Nephron (organoid): ENCODE measurements at regions not wholly inside any gene's neighbourhood (a gene's known extent, or its start where the extent isn't known, plus 50 kb on each side); places are given as distances from the start of the nearest gene placed in this dataset.

Experiments used
- H3K27ac Mint-ChIP-seq, 3 experiments: 2 replicates each; pipeline ENCODE4 v1.8.0; 2020; ENCODE audit warnings: mixed read lengths in 3 of 3, mild to moderate bottlenecking in 2 of 3, moderate library complexity in 1 of 3
- H3K27me3 Mint-ChIP-seq: 2 replicates; pipeline ENCODE4 v1.8.0; 2021; ENCODE audit warnings: low read depth, mild to moderate bottlenecking, moderate library complexity, mixed read lengths
- H3K36me3 Mint-ChIP-seq: 2 replicates; pipeline ENCODE4 v1.8.0; 2020; ENCODE audit warnings: low read depth, mixed read lengths
- H3K4me1 Mint-ChIP-seq: 2 replicates; pipeline ENCODE4 v1.8.0; 2020; ENCODE audit warnings: mixed read lengths
- H3K4me3 Mint-ChIP-seq, 3 experiments: 2 replicates each; pipeline ENCODE4 v1.8.0; 2020; ENCODE audit warnings: mild to moderate bottlenecking in 3 of 3, mixed read lengths in 3 of 3, moderate library complexity in 2 of 3
- H3K9me3 Mint-ChIP-seq: 2 replicates; pipeline ENCODE4 v1.8.0; 2020; ENCODE audit warnings: mixed read lengths
- CTCF ChIP-seq, 3 experiments: fragments of 200-600 bp; sonication (generic); IDR thresholded peaks; one replicate each; pipeline ENCODE4 v1.5.0; 2021; ENCODE audit warnings: antibody characterized with exemption in 3 of 3; ENCODE audit not compliant: unreplicated experiment in 3 of 3

DNA sequence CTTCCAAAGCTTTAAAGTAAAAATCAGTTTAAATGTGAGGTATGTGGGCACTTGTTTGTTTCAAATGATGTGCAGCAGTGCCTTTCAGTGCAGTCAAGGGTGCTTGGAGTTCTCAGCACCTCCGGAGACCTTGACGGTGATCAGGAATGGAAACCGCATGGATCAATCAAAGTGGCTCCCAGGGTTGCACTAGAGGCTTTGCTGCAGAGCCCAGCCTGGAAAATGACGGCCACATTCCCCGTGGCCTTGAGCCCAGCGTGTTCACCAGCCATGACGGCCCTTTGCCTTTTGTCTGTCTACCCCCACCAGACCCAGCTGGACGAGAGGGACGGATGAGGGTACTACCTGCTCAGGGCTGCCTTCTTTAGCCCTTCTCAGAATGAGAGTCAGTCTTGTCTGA, 320.0 kb downstream of the TEX29 start:
- no peak overlapping the region for H3K27ac Mint-ChIP-seq
- no peak for TF ChIP-seq CTCF (IDR thresholded peaks at IDR 0.05; ENCODE audit: unreplicated experiment in 3 of 3)
- H3K9me3 Mint-ChIP-seq, result no peaks in the 10 kb centered on the region
- H3K4me1 Mint-ChIP-seq, result no peaks in the 10 kb centered on the region
- peaks cover 9% of the 10 kb centered on the region for H3K27me3 Mint-ChIP-seq
- H3K4me3 Mint-ChIP-seq, result no peak overlapping the region
- no peaks in the 10 kb centered on the region for H3K36me3 Mint-ChIP-seq

- H3K27ac Mint-ChIP-seq, result no peak overlapping the region
- no peaks in the 10 kb centered on the region for H3K4me1 Mint-ChIP-seq
- H3K27me3 Mint-ChIP-seq, result peaks cover 20% of the 10 kb centered on the region
- no peaks in the 10 kb centered on the region for H3K9me3 Mint-ChIP-seq
- no peak for TF ChIP-seq CTCF (IDR thresholded peaks at IDR 0.05; ENCODE audit: unreplicated experiment in 3 of 3)
- H3K4me3 Mint-ChIP-seq, result no peak overlapping the region
- H3K36me3 Mint-ChIP-seq, result no peaks in the 10 kb centered on the region
Observed at GRCh38 chr13:111642156-111642767, 321.8 kb downstream of the TEX29 start.

DNA sequence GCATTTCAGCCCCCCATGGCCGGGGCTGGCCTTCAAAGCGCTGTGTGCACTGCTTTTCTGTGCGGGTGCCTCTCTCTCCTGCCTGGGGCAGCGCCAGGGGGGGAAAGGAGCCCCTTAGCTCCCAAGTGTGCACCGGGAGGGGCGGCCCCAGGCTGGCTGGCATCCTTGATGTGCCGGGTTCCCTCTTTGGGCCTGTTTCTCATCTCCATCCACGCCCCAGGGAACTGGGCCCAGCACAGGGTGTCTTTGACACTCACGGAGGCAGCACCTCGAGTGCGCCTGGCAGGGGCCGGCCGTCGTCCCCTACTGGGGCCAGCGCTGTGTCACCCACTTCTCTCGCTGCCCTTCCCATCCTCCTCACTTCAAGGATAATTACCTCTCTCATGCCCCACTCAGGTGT, 324.3 kb downstream of the TEX29 start:
- no peak overlapping the region for H3K4me3 Mint-ChIP-seq
- H3K4me1 Mint-ChIP-seq, result no peaks in the 10 kb centered on the region
- H3K27me3 Mint-ChIP-seq, result peaks cover 25% of the 10 kb centered on the region
- H3K36me3 Mint-ChIP-seq, result no peaks in the 10 kb centered on the region
- H3K27ac Mint-ChIP-seq, result no peak overlapping the region
- no peaks in the 10 kb centered on the region for H3K9me3 Mint-ChIP-seq
- TF ChIP-seq CTCF (IDR thresholded peaks at IDR 0.05; ENCODE audit: unreplicated experiment in 3 of 3), result no peak

GRCh38 chr13:111645198-111645597, 324.8 kb downstream of the TEX29 start:
- Mint-ChIP-seq H3K4me3 (no peak overlapping the region), H3K27ac (no peak overlapping the region), H3K4me1 (no peaks in the 10 kb centered on the region), H3K27me3 (peaks cover 29% of the 10 kb centered on the region), H3K9me3 (no peaks in the 10 kb centered on the region), H3K36me3 (no peaks in the 10 kb centered on the region)
- TF ChIP-seq CTCF (IDR thresholded peaks at IDR 0.05; ENCODE audit: unreplicated experiment in 3 of 3), result no peak

DNA sequence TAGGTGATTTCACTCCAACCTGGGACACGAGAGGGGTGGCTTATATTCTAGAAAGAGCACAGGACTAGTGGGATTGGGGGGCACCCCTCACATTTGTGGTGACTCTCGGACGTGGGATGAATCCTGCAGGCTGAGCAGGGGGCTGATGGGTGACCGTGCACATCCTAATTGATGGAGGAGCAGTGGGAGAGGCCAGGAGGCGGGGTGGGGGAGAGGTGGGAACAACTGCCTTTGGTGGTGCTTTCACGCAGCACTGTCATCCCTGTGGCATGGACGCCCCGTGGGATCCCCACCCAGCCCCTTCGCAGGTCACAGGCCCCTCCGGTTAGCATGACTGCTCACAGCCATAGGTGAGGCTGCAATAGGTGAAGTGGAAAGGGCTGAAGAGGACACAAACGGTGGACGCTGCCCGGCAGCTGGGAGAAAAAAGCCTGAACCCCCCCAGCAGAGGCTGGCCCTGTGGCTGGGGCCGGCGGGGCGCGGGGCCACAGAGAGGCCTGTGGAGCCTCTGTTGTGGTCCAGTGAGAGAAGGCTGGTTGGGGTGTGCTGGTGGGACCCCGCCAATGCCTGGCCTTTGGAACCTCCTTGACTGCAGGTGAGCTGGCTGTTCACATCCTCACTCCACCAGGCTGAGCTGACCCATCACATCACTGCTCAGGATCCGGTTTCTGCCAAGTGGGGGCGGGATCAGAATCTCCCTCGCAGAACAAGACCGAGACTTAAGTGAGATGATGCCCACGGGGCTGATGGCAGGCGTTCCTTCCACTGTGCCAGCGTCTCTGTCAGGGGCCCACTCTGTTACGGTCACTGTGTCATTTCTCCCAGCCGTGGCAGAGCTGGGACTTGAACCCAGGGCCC, 325.4 kb downstream of the TEX29 start:
- Mint-ChIP-seq H3K27ac (no peak overlapping the region), H3K36me3 (no peaks in the 10 kb centered on the region), H3K4me3 (no peak overlapping the region), H3K9me3 (no peaks in the 10 kb centered on the region), H3K27me3 (peaks cover 35% of the 10 kb centered on the region), H3K4me1 (no peaks in the 10 kb centered on the region)
- TF ChIP-seq CTCF (IDR thresholded peaks at IDR 0.05; ENCODE audit: unreplicated experiment in 3 of 3), result no peak
